Neural progenitor cell (in vitro differentiated cells): ENCODE measurements at regions not wholly inside any gene's neighbourhood (a gene's known extent, or its start where the extent isn't known, plus 50 kb on each side); places are given as distances from the start of the nearest gene placed in this dataset.

Source experiments
- CTCF ChIP-seq: fragments of 200-600 bp; sonication (generic); IDR thresholded peaks from 2 replicates; pipeline ENCODE4 v1.5.1; 2017; ENCODE audit warnings: antibody characterized with exemption, mild to moderate bottlenecking
- EZH2 ChIP-seq: fragments of 200-600 bp; sonication (generic); IDR thresholded peaks from 2 replicates; pipeline ENCODE4 v1.6.1; 2017; ENCODE audit warnings: antibody characterized with exemption, mild to moderate bottlenecking, moderate library complexity

DNA sequence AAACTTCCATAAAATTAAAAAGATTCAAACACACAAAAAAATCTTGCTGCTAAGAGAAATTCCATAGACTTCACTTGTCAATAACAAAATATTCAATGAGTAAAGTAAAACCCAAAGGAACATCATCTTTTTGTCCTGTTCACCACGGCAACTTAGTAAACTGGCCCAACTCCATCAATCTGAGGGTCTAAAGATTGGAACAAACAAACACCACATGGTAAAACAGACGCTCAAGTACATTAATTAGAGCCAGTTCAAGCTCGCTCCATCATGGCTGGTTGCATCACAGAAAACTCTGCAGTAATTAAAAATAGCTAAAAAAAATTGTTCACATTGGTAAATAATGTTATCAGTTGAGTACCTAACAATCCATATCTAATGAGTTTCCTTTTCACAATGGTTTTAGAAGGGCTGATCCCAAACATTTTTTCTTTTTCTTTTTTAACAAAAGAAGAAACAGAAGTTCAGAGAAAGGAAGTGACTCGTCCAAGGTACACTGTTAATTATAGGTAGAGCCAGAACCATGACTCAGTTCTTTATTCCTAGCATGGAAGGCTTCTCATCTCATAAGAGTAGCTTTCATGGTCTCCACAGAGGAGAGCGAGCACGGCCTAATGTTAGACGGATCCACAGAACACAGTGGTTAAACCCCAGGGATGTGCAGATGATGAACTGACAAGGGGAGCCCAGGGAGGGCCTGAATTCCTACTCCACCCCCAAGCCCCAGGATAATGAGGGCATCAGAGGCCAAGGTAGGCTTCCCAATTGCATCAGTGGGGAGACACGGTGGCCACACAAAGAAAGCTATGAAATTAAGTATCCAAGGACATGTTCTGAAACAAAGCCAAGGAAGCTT lies 79.2 kb upstream of the ARHGEF3 start:
- TF ChIP-seq CTCF, result no peak
- no peak for TF ChIP-seq EZH2
